ENCODE measurements at regions not wholly inside any gene's neighbourhood (a gene's known extent, or its start where the extent isn't known, plus 50 kb on each side); places are given as distances from the start of the nearest gene placed in this dataset.
"Not testable (repeated sequence)": the region's sequence is repeated elsewhere in the genome, so short reads cannot be mapped to it uniquely, and the experiment has no call there.

- DNase-seq (ENCODE audit: low read depth in 1 of 2, low spot score in 1 of 2): peak in 1 of 2 experiments; percentile 46
- in situ Hi-C loops (cut with HindIII; ENCODE audit: low pct_unique_long_range_greater_than_20kb, low sequenced_read_pairs): no loop called here
- no peak for TF ChIP-seq JUND (IDR thresholded peaks at IDR 0.05; ENCODE audit: low read depth)
Measured at GRCh38 chr7:149599636-149600206, 102.1 kb upstream of the ZNF746 start.

GRCh38 chr7:149598721-149599308 lies 101.2 kb upstream of the ZNF746 start:
- in situ Hi-C loops (cut with HindIII; ENCODE audit: low pct_unique_long_range_greater_than_20kb, low sequenced_read_pairs): no loop called here
- TF ChIP-seq JUND (IDR thresholded peaks at IDR 0.05; ENCODE audit: low read depth): no peak
- DNase-seq (ENCODE audit: low read depth in 1 of 2, low spot score in 1 of 2): peak; percentile 39 to 79

GRCh38 chr7:149597789-149598188 lies 100.2 kb upstream of the ZNF746 start:
- in situ Hi-C loops (cut with HindIII; ENCODE audit: low pct_unique_long_range_greater_than_20kb, low sequenced_read_pairs); DNase-seq (ENCODE audit: low read depth in 1 of 2, low spot score in 1 of 2): not testable (repeated sequence)

GRCh38 chr7:149595541-149595940 lies 97.9 kb upstream of the ZNF746 start:
- in situ Hi-C loops (cut with HindIII; ENCODE audit: low pct_unique_long_range_greater_than_20kb, low sequenced_read_pairs): no loop called here
- no peak for DNase-seq (ENCODE audit: low read depth in 1 of 2, low spot score in 1 of 2)
- TF ChIP-seq JUND (IDR thresholded peaks at IDR 0.05; ENCODE audit: low read depth): no peak

- in situ Hi-C loops (cut with HindIII; ENCODE audit: low pct_unique_long_range_greater_than_20kb, low sequenced_read_pairs): no loop called here
Measured at GRCh38 chr7:149595078-149595477, 97.5 kb upstream of the ZNF746 start.

GRCh38 chr7:149588930-149589329 lies 91.3 kb upstream of the ZNF746 start:
- DNase-seq (ENCODE audit: low read depth in 1 of 2, low spot score in 1 of 2): no peak
- in situ Hi-C loops (cut with HindIII; ENCODE audit: low pct_unique_long_range_greater_than_20kb, low sequenced_read_pairs): no loop called here
- no peak for TF ChIP-seq JUND (IDR thresholded peaks at IDR 0.05; ENCODE audit: low read depth)

More at GRCh38 chr7:149595078-149595477, 97.5 kb upstream of the ZNF746 start:
- no peak for TF ChIP-seq JUND (IDR thresholded peaks at IDR 0.05; ENCODE audit: low read depth)
- no peak for DNase-seq (ENCODE audit: low read depth in 1 of 2, low spot score in 1 of 2)

GRCh38 chr7:149586646-149587645 lies 89.3 kb upstream of the ZNF746 start:
- in situ Hi-C loops (cut with HindIII; ENCODE audit: low pct_unique_long_range_greater_than_20kb, low sequenced_read_pairs): no loop called here
- TF ChIP-seq JUND (IDR thresholded peaks at IDR 0.05; ENCODE audit: low read depth): no peak

GRCh38 chr7:149584530-149584929 lies 86.9 kb upstream of the ZNF746 start:
- TF ChIP-seq JUND (IDR thresholded peaks at IDR 0.05; ENCODE audit: low read depth): no peak
- in situ Hi-C loops (cut with HindIII; ENCODE audit: low pct_unique_long_range_greater_than_20kb, low sequenced_read_pairs): no loop called here
- DNase-seq (ENCODE audit: low read depth in 1 of 2, low spot score in 1 of 2): no peak

More at GRCh38 chr7:149586646-149587645, 89.3 kb upstream of the ZNF746 start:
- DNase-seq (ENCODE audit: low read depth in 1 of 2, low spot score in 1 of 2): peak; percentile 16 to 68

- TF ChIP-seq JUND (IDR thresholded peaks at IDR 0.05; ENCODE audit: low read depth): no peak
- in situ Hi-C loops (cut with HindIII; ENCODE audit: low pct_unique_long_range_greater_than_20kb, low sequenced_read_pairs): no loop called here
- no peak for DNase-seq (ENCODE audit: low read depth in 1 of 2, low spot score in 1 of 2)
Measured at GRCh38 chr7:149584009-149584408, 86.4 kb upstream of the ZNF746 start.

- in situ Hi-C loops (cut with HindIII; ENCODE audit: low pct_unique_long_range_greater_than_20kb, low sequenced_read_pairs): no loop called here
- DNase-seq (ENCODE audit: low read depth in 1 of 2, low spot score in 1 of 2): no peak
- TF ChIP-seq JUND (IDR thresholded peaks at IDR 0.05; ENCODE audit: low read depth): no peak
Measured at GRCh38 chr7:149580328-149580727, 82.7 kb upstream of the ZNF746 start.

- DNase-seq (ENCODE audit: low read depth in 1 of 2, low spot score in 1 of 2); in situ Hi-C loops (cut with HindIII; ENCODE audit: low pct_unique_long_range_greater_than_20kb, low sequenced_read_pairs): not testable (repeated sequence)
Measured at GRCh38 chr7:149579365-149579764, 81.8 kb upstream of the ZNF746 start.

GRCh38 chr7:149574428-149574827 lies 76.8 kb upstream of the ZNF746 start:
- in situ Hi-C loops (cut with HindIII; ENCODE audit: low pct_unique_long_range_greater_than_20kb, low sequenced_read_pairs): not testable (repeated sequence)

GRCh38 chr7:149573519-149573918 lies 75.9 kb upstream of the ZNF746 start:
- no peak for TF ChIP-seq JUND (IDR thresholded peaks at IDR 0.05; ENCODE audit: low read depth)
- no peak for DNase-seq (ENCODE audit: low read depth in 1 of 2, low spot score in 1 of 2)
- in situ Hi-C loops (cut with HindIII; ENCODE audit: low pct_unique_long_range_greater_than_20kb, low sequenced_read_pairs): no loop called here

More at GRCh38 chr7:149574428-149574827, 76.8 kb upstream of the ZNF746 start:
- not testable (repeated sequence) for DNase-seq (ENCODE audit: low read depth in 1 of 2, low spot score in 1 of 2)

GRCh38 chr7:149572920-149573319 lies 75.3 kb upstream of the ZNF746 start:
- DNase-seq (ENCODE audit: low read depth in 1 of 2, low spot score in 1 of 2); in situ Hi-C loops (cut with HindIII; ENCODE audit: low pct_unique_long_range_greater_than_20kb, low sequenced_read_pairs): not testable (repeated sequence)
